Activated T-helper 1 cell treated with anti-CD3 and anti-CD28 coated beads, Interleukin-12 subunit alpha, Interleukin-12 subunit beta, Interleukin-2, Interleukin-4 antibody, amounts not matched to agents 30 ng/mL and 10 ng/mL and 1 ng/mL, durations not matched to agents 14 hours and 24 hours and 36 hours (primary cell): ENCODE measurements at regions not wholly inside any gene's neighbourhood (a gene's known extent, or its start where the extent isn't known, plus 50 kb on each side); places are given as distances from the start of the nearest gene placed in this dataset.

Experiments used
- DNase-seq: peaks from one replicate; pipeline ENCODE4 v3.0.0; 2021; ENCODE audit warnings: low spot score
- H3K27ac Mint-ChIP-seq: one replicate; pipeline ENCODE4 v1.8.0; 2021; ENCODE audit warnings: mild to moderate bottlenecking, mixed read lengths
- H3K27me3 Mint-ChIP-seq: one replicate; pipeline ENCODE4 v1.8.0; 2022; ENCODE audit warnings: mild to moderate bottlenecking, moderate library complexity, mixed read lengths; ENCODE audit not compliant: insufficient read depth
- H3K36me3 Mint-ChIP-seq: one replicate; pipeline ENCODE4 v1.8.0; 2021; ENCODE audit warnings: low read depth, mixed read lengths
- H3K4me1 Mint-ChIP-seq: one replicate; pipeline ENCODE4 v1.8.0; 2021; ENCODE audit warnings: low read depth, mixed read lengths
- H3K4me3 Mint-ChIP-seq: one replicate; pipeline ENCODE4 v1.8.0; 2021; ENCODE audit warnings: mild to moderate bottlenecking, moderate library complexity, mixed read lengths
- H3K9me3 Mint-ChIP-seq: one replicate; pipeline ENCODE4 v1.8.0; 2021; ENCODE audit warnings: mixed read lengths
- intact Hi-C: fragments of 100-400 bp; cut with micrococcal nuclease; formaldehyde crosslinking; loops from one replicate; pipeline ENCODE4 v1.15.1; 2024

DNA sequence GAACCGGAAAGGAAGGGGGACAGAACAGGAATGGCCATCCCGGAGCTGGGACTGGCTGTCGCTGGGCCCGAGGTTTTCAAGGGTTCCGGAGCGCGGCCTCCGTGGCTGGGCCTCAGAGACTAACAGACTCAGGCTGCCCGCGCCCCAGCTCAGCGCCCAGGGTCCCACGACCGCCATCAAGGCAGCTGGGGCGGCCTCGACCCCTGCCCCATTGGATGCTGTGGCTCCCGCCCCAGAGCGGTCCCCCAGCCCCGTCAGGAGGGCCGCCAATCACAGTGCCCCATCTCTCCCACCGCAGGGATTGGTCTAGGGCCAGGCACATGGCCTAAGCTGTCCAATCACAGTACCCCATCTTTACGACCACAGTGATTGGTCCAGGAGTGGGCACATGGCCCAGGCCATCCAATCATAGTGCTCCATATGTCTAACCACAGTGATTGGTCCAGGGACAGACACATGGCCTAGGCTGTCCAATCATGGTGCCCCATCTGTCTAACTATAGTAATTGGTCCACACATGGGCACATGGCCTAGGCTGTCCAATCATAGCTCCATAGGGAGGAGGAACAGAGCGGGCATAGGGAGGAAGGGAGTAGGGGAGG is 105.3 kb upstream of the NKX1-1 start:
- H3K9me3 Mint-ChIP-seq, result no peaks in the 10 kb centered on the region
- no peak overlapping the region for H3K27ac Mint-ChIP-seq
- H3K36me3 Mint-ChIP-seq, result no peaks in the 10 kb centered on the region
- DNase-seq, result no peak
- no peaks in the 10 kb centered on the region for H3K27me3 Mint-ChIP-seq
- intact Hi-C loops, result no loop called here
- no peak overlapping the region for H3K4me3 Mint-ChIP-seq
- no peaks in the 10 kb centered on the region for H3K4me1 Mint-ChIP-seq

- Mint-ChIP-seq H3K27ac (no peak overlapping the region), H3K27me3 (no peaks in the 10 kb centered on the region), H3K4me1 (no peaks in the 10 kb centered on the region), H3K9me3 (no peaks in the 10 kb centered on the region), H3K4me3 (no peak overlapping the region), H3K36me3 (no peaks in the 10 kb centered on the region)
- no peak for DNase-seq
- intact Hi-C loops, result no loop called here
These were observed 104.7 kb upstream of the NKX1-1 start for GRCh38 chr4:1510931-1511330.

DNA sequence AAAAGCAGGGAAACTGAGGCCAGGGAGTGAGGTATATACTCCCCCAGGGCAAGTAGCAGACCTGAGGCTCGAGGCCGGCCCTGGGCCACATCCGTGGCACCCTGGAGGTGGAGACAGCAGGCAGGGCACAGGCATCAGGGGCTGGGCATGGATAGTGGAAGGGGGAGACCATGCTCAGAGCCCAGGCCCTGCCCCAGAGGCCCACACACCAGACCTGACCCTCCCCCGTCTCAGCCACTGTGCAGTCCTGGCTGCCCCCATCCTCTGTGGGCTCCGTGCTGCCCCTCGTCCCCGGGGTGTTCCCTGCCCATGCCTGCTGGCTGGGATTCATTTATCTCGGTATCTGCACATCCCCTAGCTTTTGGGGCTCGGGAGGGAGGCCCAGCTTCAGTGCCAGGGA is 103.1 kb upstream of the NKX1-1 start:
- intact Hi-C loops, result no loop called here
- Mint-ChIP-seq H3K27ac (no peak overlapping the region), H3K27me3 (no peaks in the 10 kb centered on the region), H3K4me3 (no peak overlapping the region), H3K4me1 (no peaks in the 10 kb centered on the region), H3K9me3 (no peaks in the 10 kb centered on the region), H3K36me3 (no peaks in the 10 kb centered on the region)
- DNase-seq, result no peak

GRCh38 chr4:1508161-1509160 is 102.2 kb upstream of the NKX1-1 start:
- intact Hi-C loops, result no loop called here
- no peaks in the 10 kb centered on the region for H3K9me3 Mint-ChIP-seq

GRCh38 chr4:1506956-1507721 is 100.9 kb upstream of the NKX1-1 start:
- H3K27me3 Mint-ChIP-seq, result no peaks in the 10 kb centered on the region
- no peaks in the 10 kb centered on the region for H3K9me3 Mint-ChIP-seq
- no peak overlapping the region for H3K27ac Mint-ChIP-seq
- no peak overlapping the region for H3K4me3 Mint-ChIP-seq
- intact Hi-C loops, result no loop called here
- no peak for DNase-seq
- H3K36me3 Mint-ChIP-seq, result no peaks in the 10 kb centered on the region
- H3K4me1 Mint-ChIP-seq, result no peaks in the 10 kb centered on the region

More at GRCh38 chr4:1508161-1509160, 102.2 kb upstream of the NKX1-1 start:
- H3K4me1 Mint-ChIP-seq, result no peaks in the 10 kb centered on the region
- no peaks in the 10 kb centered on the region for H3K36me3 Mint-ChIP-seq
- no peak for DNase-seq
- H3K27me3 Mint-ChIP-seq, result no peaks in the 10 kb centered on the region
- no peak overlapping the region for H3K4me3 Mint-ChIP-seq
- H3K27ac Mint-ChIP-seq, result no peak overlapping the region

- no peak for DNase-seq
- Mint-ChIP-seq H3K4me1 (no peaks in the 10 kb centered on the region), H3K4me3 (no peak overlapping the region), H3K9me3 (no peaks in the 10 kb centered on the region), H3K36me3 (no peaks in the 10 kb centered on the region), H3K27me3 (no peaks in the 10 kb centered on the region), H3K27ac (no peak overlapping the region)
- intact Hi-C loops, result no loop called here
These were observed 99.5 kb upstream of the NKX1-1 start for GRCh38 chr4:1505511-1506460.

DNA sequence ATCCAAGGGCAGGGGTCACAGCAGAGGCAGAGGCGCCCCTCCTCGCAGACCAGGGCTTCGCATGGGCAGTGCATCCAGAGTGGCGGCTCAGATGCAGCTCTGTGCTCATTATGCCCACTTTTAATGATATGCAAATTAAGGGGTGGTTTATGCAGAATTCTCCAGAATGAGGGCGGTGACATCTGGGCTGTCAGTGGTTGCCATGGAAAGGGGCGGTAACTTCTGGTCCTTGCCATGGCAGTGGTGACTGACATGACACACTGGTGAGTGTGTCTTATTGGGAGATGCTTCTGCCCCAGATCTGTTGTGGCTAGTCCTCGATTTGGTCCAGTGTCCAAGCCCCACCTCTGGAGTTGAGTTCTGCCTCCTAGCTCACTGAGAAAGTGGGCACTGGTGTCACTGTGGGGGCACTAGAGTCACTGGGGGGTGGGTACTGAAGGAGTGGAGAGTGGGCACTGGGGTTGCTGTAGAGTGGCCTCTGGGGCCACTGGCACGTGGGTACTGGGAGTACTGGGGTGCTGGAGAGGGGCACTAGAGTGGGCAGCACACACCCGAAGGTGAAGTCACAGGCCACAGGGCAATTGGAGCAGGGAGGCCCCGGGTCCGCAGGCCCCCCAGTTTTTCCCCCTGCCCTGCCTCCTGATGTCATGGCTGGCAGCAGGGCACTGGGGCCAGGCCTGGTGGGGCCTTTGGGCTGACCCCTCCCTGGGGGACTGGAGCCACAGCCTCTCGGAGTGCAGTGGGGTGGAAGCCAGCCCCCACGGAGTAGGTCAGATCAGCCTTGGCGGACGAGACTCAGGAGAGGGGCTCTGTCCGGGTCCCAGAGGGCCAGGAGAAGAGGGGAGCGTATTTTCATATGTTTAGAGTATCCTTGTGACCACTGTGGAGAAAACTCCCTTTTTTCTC is 98.6 kb upstream of the NKX1-1 start:
- no peaks in the 10 kb centered on the region for H3K27me3 Mint-ChIP-seq
- intact Hi-C loops, result no loop called here
- H3K9me3 Mint-ChIP-seq, result no peaks in the 10 kb centered on the region
- H3K27ac Mint-ChIP-seq, result no peak overlapping the region
- no peaks in the 10 kb centered on the region for H3K36me3 Mint-ChIP-seq
- DNase-seq, result no peak
- no peak overlapping the region for H3K4me3 Mint-ChIP-seq
- H3K4me1 Mint-ChIP-seq, result no peaks in the 10 kb centered on the region

DNA sequence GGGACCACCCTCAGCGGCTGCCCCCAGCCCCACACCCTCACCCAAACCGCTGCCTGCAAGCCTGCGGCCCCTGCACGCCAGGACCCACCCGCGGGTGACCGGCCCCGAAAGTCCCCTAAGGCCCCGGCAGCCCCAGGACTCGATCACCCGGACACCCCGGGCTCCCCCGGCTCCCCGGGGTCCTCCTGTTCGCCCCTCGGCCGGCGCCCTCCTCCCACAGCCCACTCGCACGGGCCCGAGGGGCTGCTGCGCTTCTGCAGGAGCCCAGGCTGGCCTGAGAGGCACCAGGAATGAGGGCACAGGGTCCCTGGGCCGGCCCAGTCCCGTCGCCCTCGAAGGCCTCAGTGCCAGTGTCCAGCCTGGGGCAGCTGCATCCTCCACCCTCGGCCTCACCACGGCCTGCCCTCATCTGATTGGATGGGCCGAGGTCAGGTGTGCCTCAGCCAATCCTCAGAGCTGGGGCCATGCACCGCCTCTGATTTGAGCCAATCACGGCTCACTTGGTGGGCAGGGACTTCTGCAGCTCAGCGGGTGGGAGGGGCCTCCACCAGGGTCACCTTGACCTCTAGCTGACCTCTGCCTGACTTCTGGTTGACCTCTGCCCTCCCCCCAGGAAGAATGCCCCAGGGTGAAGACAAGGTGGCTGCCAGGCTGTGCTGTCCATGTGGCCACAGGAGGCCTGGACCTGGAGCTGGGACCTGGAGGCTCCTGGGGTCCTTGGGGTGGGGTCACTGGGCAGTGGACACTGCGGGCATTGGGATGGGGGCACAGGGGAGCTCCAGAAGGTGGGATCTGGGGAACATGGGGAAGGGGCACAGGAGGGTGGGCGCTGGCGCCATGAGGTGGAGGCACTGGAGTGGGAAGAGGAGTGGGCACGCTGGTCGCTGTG is 97.6 kb upstream of the NKX1-1 start:
- intact Hi-C loops, result no loop called here
- Mint-ChIP-seq H3K9me3 (no peaks in the 10 kb centered on the region), H3K4me1 (no peaks in the 10 kb centered on the region), H3K27ac (no peak overlapping the region), H3K27me3 (no peaks in the 10 kb centered on the region), H3K4me3 (no peak overlapping the region), H3K36me3 (no peaks in the 10 kb centered on the region)
- DNase-seq, result no peak

DNA sequence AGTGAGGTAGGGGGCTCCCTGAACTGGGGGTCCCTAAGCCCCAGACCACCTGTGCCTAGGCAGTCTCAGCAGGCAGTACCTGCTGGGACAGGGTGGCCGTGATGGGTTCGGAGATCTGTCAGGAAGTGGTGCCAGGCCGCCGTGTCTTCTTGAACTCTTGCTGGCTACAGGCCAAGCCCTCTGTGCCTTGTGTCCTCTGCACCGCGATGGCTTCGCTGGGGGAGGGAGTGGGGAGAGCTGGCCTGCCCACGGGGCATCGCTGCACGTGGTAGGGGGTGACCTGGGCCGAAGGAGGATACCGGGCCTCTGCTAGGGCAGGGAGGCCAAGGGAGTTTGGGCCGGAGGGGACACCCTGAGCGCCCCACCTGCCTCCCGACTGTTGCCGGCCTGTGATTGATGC is 96.7 kb upstream of the NKX1-1 start:
- H3K36me3 Mint-ChIP-seq, result no peaks in the 10 kb centered on the region
- no peak for DNase-seq
- H3K27ac Mint-ChIP-seq, result no peak overlapping the region
- no peak overlapping the region for H3K4me3 Mint-ChIP-seq
- H3K4me1 Mint-ChIP-seq, result no peaks in the 10 kb centered on the region
- intact Hi-C loops, result no loop called here
- H3K27me3 Mint-ChIP-seq, result no peaks in the 10 kb centered on the region
- H3K9me3 Mint-ChIP-seq, result no peaks in the 10 kb centered on the region

GRCh38 chr4:1502501-1502886 is 96.3 kb upstream of the NKX1-1 start:
- intact Hi-C loops, result no loop called here
- H3K27ac Mint-ChIP-seq, result no peak overlapping the region
- no peaks in the 10 kb centered on the region for H3K9me3 Mint-ChIP-seq
- no peaks in the 10 kb centered on the region for H3K4me1 Mint-ChIP-seq
- no peaks in the 10 kb centered on the region for H3K27me3 Mint-ChIP-seq
- H3K4me3 Mint-ChIP-seq, result no peak overlapping the region
- no peaks in the 10 kb centered on the region for H3K36me3 Mint-ChIP-seq
- DNase-seq, result no peak
